Sciatic nerve (tissue), 2 donors: ENCODE measurements at regions not wholly inside any gene's neighbourhood (a gene's known extent, or its start where the extent isn't known, plus 50 kb on each side); places are given as distances from the start of the nearest gene placed in this dataset.
"Not testable (repeated sequence)": the region's sequence is repeated elsewhere in the genome, so short reads cannot be mapped to it uniquely, and the experiment has no call there.

ENCODE experiments used
- ATAC-seq: fragments of 200-7000 bp; cut with Tn5 transposase; one replicate; pipeline ENCODE4 v1.9.1; 2020; ENCODE audit warnings: mild to moderate bottlenecking, moderate library complexity
- DNase-seq: peaks from one replicate; pipeline ENCODE4 v3.0.0-alpha.2; 2020; ENCODE audit warnings: low spot score
- intact Hi-C: fragments of 100-400 bp; cut with DNase I; formaldehyde crosslinking; loops from one replicate; pipeline ENCODE4 v1.14.2; 2022
- donor health status: DM: no; HTN: no; CAD: no.
- donor health status: DM: no; HTN: no; CAD: no.

DNA sequence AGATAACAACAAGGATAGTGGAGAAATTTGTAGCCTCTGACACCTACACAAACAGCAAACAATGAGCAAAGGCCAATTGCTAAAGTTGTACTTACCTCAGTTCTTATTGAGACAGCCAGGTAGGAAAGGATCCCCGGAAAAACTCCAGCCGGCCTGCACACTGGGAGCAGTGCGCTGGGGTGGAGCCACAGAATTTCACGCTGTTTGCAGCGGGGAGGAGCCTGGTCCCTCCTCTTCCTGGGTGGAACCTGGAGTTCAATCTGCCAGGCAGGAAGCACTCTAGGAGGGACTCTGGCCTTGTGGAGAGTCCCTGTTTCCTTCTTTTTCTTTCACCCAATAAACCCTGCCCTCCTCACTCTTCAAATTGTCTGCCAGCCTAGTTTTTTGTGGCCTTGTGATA is 382.6 kb upstream of the TGIF2LX start:
- intact Hi-C loops, ATAC-seq, DNase-seq: not testable (repeated sequence)

DNA sequence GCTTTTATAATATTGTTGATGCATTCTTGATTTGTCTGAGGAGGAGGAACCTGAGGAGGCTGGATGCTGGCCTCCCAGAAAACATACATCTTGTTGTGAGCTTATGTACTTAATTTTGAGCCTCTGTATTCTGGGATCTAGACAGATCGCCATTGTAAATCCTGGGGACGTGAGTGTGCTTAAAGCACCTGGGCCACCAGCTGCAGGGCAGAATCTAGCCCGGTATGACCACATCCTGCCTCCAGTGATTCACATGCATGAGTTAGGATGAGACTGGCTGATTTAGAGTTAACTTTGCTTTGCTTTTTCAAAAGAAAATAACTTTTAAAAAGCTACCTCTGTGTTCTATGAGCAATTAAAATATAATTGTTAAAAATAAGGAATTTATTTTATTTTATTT is 364.6 kb upstream of the TGIF2LX start:
- ATAC-seq, DNase-seq, intact Hi-C loops: not testable (repeated sequence)

DNA sequence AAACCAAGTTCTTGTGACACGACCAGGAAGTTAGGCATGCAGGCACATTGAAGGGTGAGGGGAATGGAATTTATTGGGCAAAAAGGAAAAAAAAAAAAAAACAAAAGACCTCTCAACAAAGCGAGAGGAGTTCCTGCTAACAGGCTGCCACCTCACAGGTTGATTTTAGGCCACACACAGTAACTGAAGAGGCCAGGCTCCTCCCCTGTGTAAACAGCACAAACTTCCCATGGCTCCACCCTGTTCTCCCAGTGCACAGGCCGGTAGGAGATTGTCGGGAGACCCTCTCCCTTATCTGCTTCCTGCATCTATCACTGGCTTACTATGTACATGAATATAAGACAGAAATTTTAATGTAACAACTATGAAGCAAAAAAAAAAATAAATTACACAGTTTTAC is 359.6 kb upstream of the TGIF2LX start:
- ATAC-seq, DNase-seq, intact Hi-C loops: not testable (repeated sequence)

DNA sequence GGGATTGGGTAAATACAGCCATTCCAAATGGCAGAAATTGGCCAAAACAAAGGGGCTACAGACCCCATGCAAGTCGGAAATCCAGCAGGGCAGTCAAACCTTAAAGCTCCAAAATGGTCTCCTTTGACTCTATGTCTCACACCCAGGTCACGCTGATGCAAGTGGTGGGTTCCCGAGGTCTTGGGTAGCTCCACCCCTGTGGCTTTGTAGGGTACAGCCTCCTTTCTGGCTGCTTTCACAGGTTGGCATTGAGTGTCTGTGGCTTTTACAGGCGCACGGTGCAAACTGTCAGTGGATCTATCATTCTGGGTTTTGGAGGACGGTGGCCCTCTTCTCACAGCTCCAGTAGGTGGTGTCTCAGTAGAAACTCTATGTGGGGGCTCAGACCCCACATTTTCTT is 358.6 kb upstream of the TGIF2LX start:
- DNase-seq, intact Hi-C loops, ATAC-seq: not testable (repeated sequence)

DNA sequence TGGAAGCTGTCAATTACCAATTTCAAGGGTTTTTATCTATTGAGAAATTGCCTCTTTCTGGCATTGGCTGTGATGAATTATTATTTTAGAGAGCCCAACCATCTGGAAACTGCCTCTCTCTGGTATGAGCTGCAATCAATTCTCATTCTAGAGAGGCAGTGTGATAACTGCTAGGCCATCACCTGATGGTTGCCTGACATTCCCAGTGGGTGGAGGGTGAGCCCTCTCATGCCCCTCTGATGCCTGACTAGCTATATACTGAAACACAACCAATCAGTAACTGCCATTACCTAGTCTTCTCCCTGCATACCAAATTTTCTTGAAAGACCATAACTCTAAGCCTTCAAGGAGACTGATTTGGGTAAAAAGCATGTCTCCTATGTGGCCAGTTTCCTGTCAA is 353.9 kb upstream of the TGIF2LX start:
- DNase-seq, intact Hi-C loops, ATAC-seq: not testable (repeated sequence)

DNA sequence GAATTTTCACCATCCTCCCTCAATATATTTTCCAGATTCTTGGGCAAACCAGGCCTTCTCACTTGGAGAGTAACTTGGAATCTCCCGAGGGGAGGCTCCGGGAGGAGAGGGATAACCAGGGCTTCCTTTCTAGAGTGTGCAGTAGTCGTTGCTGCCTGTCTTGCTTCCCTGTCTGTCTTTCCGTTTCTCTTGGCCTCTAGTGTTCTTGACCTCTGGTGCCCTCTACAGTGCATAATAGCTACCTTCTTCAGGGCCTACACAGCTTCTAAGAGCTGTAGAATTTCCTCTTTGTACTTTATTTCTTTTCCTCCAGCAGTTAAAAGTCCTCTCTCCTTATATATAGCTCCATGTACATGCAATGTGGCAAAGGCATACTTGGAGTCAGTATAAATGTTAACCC is 339.8 kb upstream of the TGIF2LX start:
- intact Hi-C loops, ATAC-seq, DNase-seq: not testable (repeated sequence)

DNA sequence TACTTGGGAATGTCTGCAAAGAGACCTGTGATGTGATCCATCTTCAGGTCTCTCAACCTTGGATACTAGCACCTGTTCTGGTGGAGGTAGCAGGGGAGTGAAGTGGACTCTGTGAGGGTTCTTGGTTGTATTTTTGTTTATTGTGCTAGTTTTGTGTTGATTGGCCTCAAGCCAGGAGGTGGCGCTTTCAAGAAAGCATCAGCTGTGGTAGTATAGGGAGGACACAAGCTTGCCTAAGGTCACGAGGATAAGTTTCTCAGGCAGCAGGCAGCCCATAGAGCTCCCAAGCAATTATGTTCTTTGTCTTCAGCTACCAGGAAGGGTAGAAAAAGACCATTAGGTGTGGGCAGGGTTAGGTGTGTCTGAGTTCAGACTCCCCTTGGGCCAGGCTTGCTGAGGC is 289.9 kb upstream of the TGIF2LX start:
- DNase-seq, ATAC-seq, intact Hi-C loops: not testable (repeated sequence)

DNA sequence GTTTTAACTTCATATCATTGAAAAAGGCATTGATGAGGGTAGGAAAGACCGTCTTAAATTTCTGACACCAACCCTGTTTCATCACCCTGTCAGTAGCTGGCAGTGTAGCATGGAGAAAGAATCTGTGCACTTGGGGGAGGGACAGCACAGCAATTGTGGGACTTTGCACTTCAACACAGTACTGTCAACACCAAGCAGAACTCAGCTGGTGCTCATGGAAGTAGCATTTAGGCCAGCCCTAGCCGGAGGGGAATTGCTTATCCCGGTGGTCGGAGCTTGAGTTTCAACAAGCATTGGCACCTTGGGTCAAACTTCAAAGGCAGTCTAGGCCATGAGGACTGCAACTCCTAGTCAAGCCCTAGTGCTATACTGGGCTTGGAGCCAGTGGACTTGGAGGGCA is 285.8 kb upstream of the TGIF2LX start:
- intact Hi-C loops, ATAC-seq: not testable (repeated sequence)

DNA sequence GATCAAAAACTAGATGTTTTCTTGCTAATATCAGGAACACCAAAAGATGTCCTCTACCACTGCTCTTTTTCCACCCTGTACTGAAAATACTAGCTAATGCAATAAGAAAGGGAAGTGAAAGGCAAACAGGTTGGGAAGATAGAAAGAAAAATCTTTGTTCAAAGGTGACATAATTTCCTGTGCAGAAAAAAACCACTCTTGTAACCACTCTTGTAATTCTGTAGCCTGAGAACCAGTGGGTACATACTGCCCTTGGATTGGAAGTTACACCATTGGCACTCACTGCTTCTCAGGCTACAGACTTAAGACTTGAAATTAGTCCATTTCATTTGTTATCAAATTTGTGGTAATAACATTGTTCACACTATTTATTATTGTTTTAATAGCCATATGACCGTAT is 263.0 kb upstream of the TGIF2LX start:
- ATAC-seq, DNase-seq, intact Hi-C loops: not testable (repeated sequence)

More for the DNA sequence above, 285.8 kb upstream of the TGIF2LX start:
- not testable (repeated sequence) for DNase-seq

DNA sequence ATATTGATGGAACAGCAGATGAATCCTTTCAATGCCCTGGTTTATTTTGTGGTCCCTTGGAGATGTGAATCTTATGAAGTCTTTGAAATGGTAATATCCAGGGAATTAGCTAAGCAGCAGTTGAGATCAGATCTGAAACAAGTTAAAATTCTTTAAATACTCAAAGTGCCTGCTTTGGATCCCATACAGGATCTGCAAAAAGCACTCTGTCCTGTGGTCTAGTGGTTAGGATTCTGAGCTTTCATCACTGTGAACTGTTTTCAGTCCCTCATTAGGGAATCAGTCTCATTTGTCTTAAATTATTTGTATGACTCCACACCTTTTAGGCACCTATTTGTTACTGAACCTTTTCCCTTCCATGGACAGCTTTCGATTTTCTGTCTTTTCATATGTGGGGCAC is 215.2 kb upstream of the TGIF2LX start:
- ATAC-seq, DNase-seq, intact Hi-C loops: not testable (repeated sequence)

DNA sequence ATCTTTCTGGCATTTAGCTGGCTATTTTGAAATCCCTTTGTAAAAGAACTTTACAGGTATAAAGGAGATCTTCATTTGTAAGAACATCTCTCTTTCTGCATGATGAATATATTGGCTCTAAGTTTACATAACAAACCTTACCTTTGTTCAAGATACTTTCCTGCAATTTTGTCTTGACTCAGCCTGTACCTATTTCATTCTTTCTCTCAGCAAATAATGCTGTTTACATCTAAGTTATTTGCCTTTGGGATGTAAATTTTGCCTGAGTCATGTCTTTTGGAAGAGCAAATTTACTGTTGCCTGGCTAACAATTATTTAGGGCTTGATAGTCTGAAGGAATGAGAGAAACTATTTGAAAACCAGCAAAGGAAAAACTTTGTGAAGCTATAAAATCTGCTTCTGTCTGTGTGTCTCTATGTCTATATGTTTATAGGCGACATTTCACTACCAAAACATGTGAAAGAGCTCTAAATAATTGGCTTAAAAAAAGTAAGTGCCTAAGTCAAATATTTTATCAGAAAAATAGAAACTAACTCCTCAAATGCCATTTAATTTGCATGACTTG is 214.3 kb upstream of the TGIF2LX start:
- ATAC-seq, DNase-seq, intact Hi-C loops: not testable (repeated sequence)

DNA sequence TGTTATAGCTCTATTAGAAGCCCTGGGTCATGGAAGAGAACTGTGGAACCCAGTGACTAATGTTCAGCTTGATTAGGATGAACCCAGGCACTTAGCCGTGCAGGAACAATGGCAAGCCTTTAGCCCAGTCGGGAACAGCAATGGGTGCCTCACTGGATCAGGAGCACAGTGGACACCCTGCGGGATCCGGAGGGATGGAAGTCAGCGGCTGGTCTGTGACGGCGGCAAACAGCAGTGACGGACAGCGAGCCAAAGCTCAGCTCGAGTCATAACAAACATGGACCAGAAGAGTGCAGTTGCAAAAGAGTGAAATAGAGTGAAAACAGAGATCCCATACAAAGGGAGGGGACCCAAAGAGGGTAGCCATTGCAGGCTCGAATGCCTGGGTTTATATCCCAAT is 187.3 kb upstream of the TGIF2LX start:
- DNase-seq, ATAC-seq, intact Hi-C loops: not testable (repeated sequence)

DNA sequence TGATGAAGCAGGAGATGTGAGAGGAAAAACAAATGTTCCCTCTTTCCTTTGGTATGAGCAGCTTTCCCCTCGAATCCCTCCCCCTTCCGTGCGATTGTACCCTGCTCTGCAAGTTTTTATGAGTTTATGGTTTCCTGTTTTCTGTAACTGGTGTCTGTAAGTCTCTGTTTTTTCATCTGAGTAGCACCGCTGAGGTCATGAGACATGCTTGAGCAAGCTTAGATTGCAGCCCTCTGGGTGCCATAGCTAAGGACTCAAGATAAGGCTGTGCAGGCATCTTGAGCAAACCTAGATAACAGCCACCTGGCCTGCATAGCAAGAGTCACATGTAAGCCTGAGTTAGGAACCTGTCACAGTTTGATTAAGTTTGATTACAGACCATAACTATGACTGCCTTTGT is 165.2 kb upstream of the TGIF2LX start:
- DNase-seq, intact Hi-C loops, ATAC-seq: not testable (repeated sequence)

DNA sequence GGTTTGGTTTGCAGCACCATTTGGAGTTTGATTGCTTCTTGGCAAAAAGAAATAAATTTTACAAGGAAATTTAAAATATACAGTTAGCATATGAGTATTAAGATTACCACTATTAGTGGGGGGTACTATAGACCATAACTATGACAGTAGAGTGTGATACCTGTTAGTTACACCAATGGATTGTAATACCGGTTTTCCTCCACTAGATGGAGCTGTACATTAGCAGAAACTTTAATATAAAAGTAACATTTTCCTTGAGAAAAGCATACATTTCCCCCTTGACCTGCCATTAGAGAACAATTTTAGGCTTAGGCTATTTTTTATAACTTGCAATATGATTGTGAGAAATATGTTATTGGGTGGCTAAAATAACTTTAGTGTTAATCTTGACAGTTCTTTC is 163.9 kb upstream of the TGIF2LX start:
- DNase-seq, ATAC-seq, intact Hi-C loops: not testable (repeated sequence)

DNA sequence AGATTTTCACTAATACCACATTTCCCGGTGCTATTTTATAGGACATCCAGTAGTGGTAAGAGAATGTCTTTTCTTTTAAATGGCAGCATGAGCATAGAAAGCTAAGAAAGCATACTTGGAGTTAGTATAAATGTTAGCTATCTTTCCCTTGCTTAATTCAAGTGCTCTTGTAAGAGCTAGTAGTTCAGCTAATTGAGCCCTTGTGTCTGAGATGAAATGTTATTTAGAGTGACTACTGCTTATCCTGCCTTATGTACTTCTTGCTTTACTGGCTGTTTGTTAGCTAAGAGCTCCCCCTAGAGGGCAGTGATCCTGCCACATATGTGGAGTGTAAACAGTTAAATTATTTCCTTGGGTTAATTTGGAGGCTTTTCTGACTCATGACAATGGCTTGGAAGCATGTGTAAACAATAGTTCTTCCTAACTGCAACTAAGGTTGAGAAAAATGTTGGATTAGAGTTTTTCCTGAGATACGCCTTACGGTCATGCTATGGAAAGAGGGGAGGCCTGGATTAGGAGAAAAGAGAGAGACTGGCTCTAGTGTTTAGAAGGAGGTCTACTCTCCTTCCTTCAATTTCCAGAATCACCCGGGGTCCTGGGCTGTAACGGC is 162.5 kb upstream of the TGIF2LX start:
- DNase-seq, intact Hi-C loops: not testable (repeated sequence)

DNA sequence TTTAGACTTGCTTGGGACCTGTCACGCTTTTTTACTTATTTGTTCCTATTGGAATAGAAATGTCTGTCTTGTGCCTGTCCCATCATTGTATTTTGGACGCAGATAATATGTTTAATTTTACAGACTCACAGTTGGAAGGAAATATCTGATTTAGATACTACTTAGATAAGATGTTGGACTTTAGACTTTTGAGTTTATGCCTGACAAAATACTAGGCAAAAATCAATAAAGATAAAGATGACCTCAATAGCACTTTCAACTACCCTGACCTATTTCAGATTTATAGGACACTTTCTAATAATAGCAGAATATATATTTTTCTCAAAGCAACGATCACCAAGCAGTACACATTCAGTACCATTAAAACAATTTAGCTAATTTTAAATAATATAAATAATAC is 150.1 kb upstream of the TGIF2LX start:
- DNase-seq, ATAC-seq, intact Hi-C loops: not testable (repeated sequence)

More for the DNA sequence above, 162.5 kb upstream of the TGIF2LX start:
- ATAC-seq, result not testable (repeated sequence)

DNA sequence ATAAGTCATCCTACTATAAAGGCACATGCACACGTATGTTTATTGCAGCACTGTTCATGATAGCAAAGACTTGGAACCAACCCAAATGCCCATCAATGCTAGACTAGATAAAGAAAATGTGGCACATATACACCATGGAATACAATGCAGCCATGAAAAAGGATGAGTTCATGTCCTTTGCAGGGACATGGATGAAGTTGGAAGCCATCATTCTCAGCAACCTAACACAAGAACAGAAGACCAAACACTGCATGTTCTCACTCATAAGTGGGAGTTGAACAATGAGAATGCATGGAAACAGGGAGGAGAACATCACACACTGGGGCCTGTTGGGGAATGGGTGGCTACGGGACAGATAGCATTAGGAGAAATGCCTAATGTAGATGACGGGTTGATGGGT is 110.3 kb upstream of the TGIF2LX start:
- DNase-seq, intact Hi-C loops, ATAC-seq: not testable (repeated sequence)

DNA sequence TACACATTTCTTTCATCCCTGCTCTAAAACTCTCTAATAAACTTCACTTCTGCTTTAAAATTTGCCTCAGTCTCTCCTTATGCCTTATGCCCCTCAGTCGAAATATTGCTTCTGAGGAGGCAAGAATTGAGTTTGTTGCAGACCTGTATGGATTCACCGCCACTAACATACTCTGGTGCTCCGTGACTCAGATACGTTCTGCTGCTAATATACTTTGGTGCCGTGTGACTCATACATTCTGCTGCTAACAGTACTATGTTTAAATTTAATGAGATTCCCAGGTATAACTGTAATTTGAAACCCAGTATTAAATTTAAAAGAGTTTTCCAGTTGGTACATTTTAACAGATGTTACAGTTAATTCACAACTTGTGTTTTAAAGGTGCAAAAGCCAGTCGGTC is 82.0 kb upstream of the TGIF2LX start:
- intact Hi-C loops, ATAC-seq, DNase-seq: not testable (repeated sequence)

DNA sequence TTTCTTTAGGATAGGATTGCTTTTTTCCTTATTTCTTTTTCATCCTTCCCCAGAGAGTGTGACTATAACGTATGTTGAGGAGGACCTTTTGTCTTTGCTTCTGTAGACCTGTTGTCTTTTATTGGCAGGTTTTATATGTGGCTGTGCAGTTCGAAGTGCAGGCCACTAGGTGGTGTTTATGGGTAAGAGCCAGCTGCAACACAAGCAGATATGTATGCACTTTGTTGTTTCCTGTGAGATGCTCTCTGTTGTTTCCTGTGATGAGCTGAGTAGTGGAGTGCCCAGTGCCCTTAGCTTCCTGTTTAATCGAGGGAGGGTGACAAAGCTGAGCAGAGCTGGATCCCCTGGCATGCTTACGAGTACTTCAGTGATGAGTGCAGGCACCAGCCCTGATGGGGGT is 50.0 kb upstream of the TGIF2LX start:
- peak; percentile 55 for ATAC-seq
- intact Hi-C loops, DNase-seq: not testable (repeated sequence)
